SK-N-MC (cell line): ENCODE measurements at regions not wholly inside any gene's neighbourhood (a gene's known extent, or its start where the extent isn't known, plus 50 kb on each side); places are given as distances from the start of the nearest gene placed in this dataset.

ENCODE experiments used
- EZH2 ChIP-seq: fragments of 200-600 bp; sonication (generic); IDR thresholded peaks from one replicate; pipeline ENCODE4 v1.6.1; 2017; ENCODE audit warnings: antibody characterized with exemption
- POLR2AphosphoS5 ChIP-seq: IDR thresholded peaks from 2 replicates; pipeline ENCODE4 v1.6.1; 2012; ENCODE audit warnings: mild to moderate bottlenecking, low read depth, low read length, borderline replicate concordance

DNA sequence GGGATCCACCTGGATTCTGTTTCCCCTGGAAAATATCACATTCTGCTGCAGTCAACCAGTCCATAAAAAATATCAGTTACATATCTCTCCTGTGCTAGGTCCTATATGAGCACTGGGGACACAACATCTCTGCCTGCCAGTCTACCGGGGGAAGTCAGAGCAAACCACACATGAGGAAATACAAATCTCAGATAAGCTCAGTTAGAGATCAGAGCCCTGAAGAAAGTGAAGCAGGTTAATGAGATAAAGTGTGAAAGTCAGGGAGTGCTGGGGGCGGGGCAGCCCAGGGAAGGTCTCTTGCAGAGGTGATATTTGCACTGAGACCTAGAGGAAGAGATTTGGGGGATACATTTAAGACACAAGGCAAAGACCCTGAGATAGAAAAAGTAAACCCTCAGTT lies 67.8 kb upstream of the SLC1A1 start:
- no peak for TF ChIP-seq EZH2
- no peak for TF ChIP-seq POLR2AphosphoS5
